K562 (cell line): ENCODE measurements at regions not wholly inside any gene's neighbourhood (a gene's known extent, or its start where the extent isn't known, plus 50 kb on each side); places are given as distances from the start of the nearest gene placed in this dataset.

Source experiments
- ATAC-seq: fragments of 200-7000 bp; cut with Tn5 transposase; 3 replicates; pipeline ENCODE4 v1.9.1; 2020; ENCODE audit warnings: moderate library complexity
- BruUV-seq: library from RNA; stranded (reverse); fragments of 400-500 nt; replicated peaks from 2 replicates; lab custom pipeline; 2021; lab: Mats Ljungman, UMichigan
- CTCF ChIA-PET: fragments of 300-600 bp; formaldehyde crosslinking; extraction: SDS; loops from one replicate; lab custom pipeline; 2021; ENCODE audit warnings: low intra/inter-chr PET ratio; lab: Yijun Ruan, JAX
- POLR2A ChIA-PET: fragments of 300-600, 350-650 bp; sonication (Branson Sonifier 250); formaldehyde crosslinking; extraction: SDS; loops from one replicate; lab custom pipeline; 2021; ENCODE audit warnings: antibody characterized with exemption, inconsistent platforms; lab: Yijun Ruan, JAX
- DNase-seq, 4 experiments: peaks; one replicate each; pipeline versions ENCODE4 v3.0.0 to v3.0.0-alpha.2; 2011 to 2018; ENCODE audit warnings: low spot score in 3 of 4, mixed read lengths in 3 of 4; ENCODE audit errors: extremely low read depth in 1 of 4
- FAIRE-seq: peaks from 2 replicates; lab custom pipeline; 2011; peaks lifted over from hg19 to GRCh38; lab: Jason Lieb, UNC
- H2AFZ ChIP-seq: 2 replicates; pipeline ENCODE4 v1.6.0; 2011; ENCODE audit warnings: low read depth, low read length, control low read depth, inconsistent platforms
- H3K27ac ChIP-seq: fragments of 200-600 bp; 3 replicates; pipeline ENCODE4 v1.8.0; 2011; ENCODE audit warnings: low read depth, mild to moderate bottlenecking, control low read depth, inconsistent platforms, low read length, moderate library complexity, mixed read lengths; ENCODE audit errors: extremely low read depth
- H3K27me3 ChIP-seq, 2 experiments: fragments of 300-600 bp in 1 of 2; 2 replicates in 1 of 2; 3 replicates in 1 of 2; pipeline versions ENCODE4 v1.6.0 to v1.8.0; 2011; ENCODE audit warnings: inconsistent platforms in 2 of 2, low read length in 2 of 2, mild to moderate bottlenecking in 1 of 2, mixed read lengths in 1 of 2, moderate library complexity in 1 of 2; ENCODE audit not compliant: control insufficient read depth in 2 of 2, insufficient read depth in 2 of 2
- H3K36me3 ChIP-seq: fragments of 300-600 bp; 3 replicates; pipeline ENCODE4 v1.8.0; 2011; ENCODE audit warnings: mild to moderate bottlenecking, low read length, inconsistent platforms; ENCODE audit not compliant: control insufficient read depth, insufficient read depth
- H3K4me1 ChIP-seq, 2 experiments: fragments of 200-600 bp in 1 of 2; replicated peaks in 1 of 2; 2 replicates in 1 of 2; 3 replicates in 1 of 2; pipeline versions ENCODE4 v1.5.1 to v1.8.0; 2011; ENCODE audit warnings: inconsistent platforms in 2 of 2, low read length in 2 of 2, mild to moderate bottlenecking in 1 of 2, mixed read lengths in 1 of 2, moderate library complexity in 1 of 2; ENCODE audit not compliant: control insufficient read depth in 2 of 2, insufficient read depth in 2 of 2
- H3K4me2 ChIP-seq: 2 replicates; pipeline ENCODE4 v1.6.1; 2011; ENCODE audit warnings: low read length, control low read depth, inconsistent platforms, mixed read lengths; ENCODE audit not compliant: insufficient read depth
- H3K4me3 ChIP-seq: fragments of 200-600 bp; sonication (generic), shearing (Covaris generic); 2 replicates; pipeline ENCODE4 v1.5.1; 2016; ENCODE audit warnings: control low read depth, inconsistent platforms
- H3K79me2 ChIP-seq: fragments of 200-600 bp; 3 replicates; pipeline ENCODE4 v1.8.0; 2011; ENCODE audit warnings: low read length, inconsistent platforms; ENCODE audit not compliant: control insufficient read depth, insufficient read depth
- H3K9ac ChIP-seq, 2 experiments: 2 replicates each; pipeline versions ENCODE4 v1.6.0 to v1.6.1; 2011; ENCODE audit warnings: low read depth in 2 of 2, low read length in 2 of 2, control low read depth in 1 of 2, inconsistent platforms in 1 of 2, mild to moderate bottlenecking in 1 of 2, mixed read lengths in 1 of 2; ENCODE audit not compliant: insufficient read depth in 1 of 2
- H3K9me1 ChIP-seq: one replicate; pipeline ENCODE4 v1.6.0; 2011; ENCODE audit warnings: inconsistent platforms, mild to moderate bottlenecking, low read length, moderate library complexity; ENCODE audit not compliant: control insufficient read depth, insufficient read depth
- H3K9me3 ChIP-seq: replicated peaks from 2 replicates; pipeline ENCODE4 v1.5.1; 2011; ENCODE audit warnings: low read depth, low read length, inconsistent platforms; ENCODE audit not compliant: control insufficient read depth, insufficient read depth
- H4K20me1 ChIP-seq: replicated peaks from 2 replicates; pipeline ENCODE4 v1.6.1; 2011; ENCODE audit warnings: low read length, inconsistent platforms, mixed read lengths; ENCODE audit not compliant: control insufficient read depth, insufficient read depth
- GABPB2 ChIP-seq: fragments of 250-450 bp; sonication (Bioruptor Pico); conservative IDR thresholded peaks from 2 replicates; pipeline ENCODE4 v1.5.1; 2021; ENCODE audit warnings: mild to moderate bottlenecking
- HMGXB4 ChIP-seq: sonication (generic); formaldehyde crosslinking; IDR thresholded peaks from 2 replicates; pipeline ENCODE4 v1.8.1; 2023; ENCODE audit warnings: mild to moderate bottlenecking, missing genetic modification reagents
- HNRNPL ChIP-seq: fragments of 200-400 bp; formaldehyde crosslinking; IDR thresholded peaks from 2 replicates; pipeline ENCODE4 v1.6.1; 2017; ENCODE audit warnings: low read depth, mild to moderate bottlenecking, low read length
- MCM2 ChIP-seq: fragments of 450-650 bp; IDR thresholded peaks from 2 replicates; pipeline ENCODE4 v1.6.1; 2017; ENCODE audit warnings: low read depth, mild to moderate bottlenecking
- MTA2 ChIP-seq: fragments of 450-650 bp; IDR thresholded peaks from 2 replicates; pipeline ENCODE4 v1.6.1; 2016; ENCODE audit warnings: low read depth
- POLR2AphosphoS2 ChIP-seq: IDR thresholded peaks from 2 replicates; pipeline ENCODE4 v1.6.1; 2012; ENCODE audit warnings: low read length, improper control_type of control experiment
- PREB ChIP-seq: sonication (generic); formaldehyde crosslinking; IDR thresholded peaks from 2 replicates; pipeline ENCODE4 v1.8.1; 2023; ENCODE audit warnings: mild to moderate bottlenecking, missing genetic modification reagents
- RNF219 ChIP-seq: fragments of 250-450 bp; sonication (Bioruptor Pico); IDR thresholded peaks from 2 replicates; pipeline ENCODE4 v1.5.0; 2022; ENCODE audit warnings: mild to moderate bottlenecking
- SMAD4 ChIP-seq: fragments of 250-450 bp; sonication (Bioruptor Pico); conservative IDR thresholded peaks from 2 replicates; pipeline ENCODE4 v1.8.0; 2021; ENCODE audit warnings: inconsistent platforms, mild to moderate bottlenecking, moderate library complexity
- TAF7 ChIP-seq: fragments of 450-650 bp; IDR thresholded peaks from 2 replicates; pipeline ENCODE4 v1.6.1; 2016; ENCODE audit warnings: missing genetic modification characterization, missing compliant biosample characterization
- ZBTB1 ChIP-seq: sonication (generic); formaldehyde crosslinking; IDR thresholded peaks from 2 replicates; pipeline ENCODE4 v1.8.1; 2023; ENCODE audit warnings: missing genetic modification reagents, low read depth, mild to moderate bottlenecking, borderline replicate concordance
- ZNF274 ChIP-seq: IDR thresholded peaks from 2 replicates; pipeline ENCODE4 v1.6.1; 2011; ENCODE audit warnings: low read depth, mild to moderate bottlenecking, low read length, moderate library complexity, borderline replicate concordance
- ZNF609 ChIP-seq: sonication (generic); formaldehyde crosslinking; IDR thresholded peaks from 2 replicates; pipeline ENCODE4 v1.8.1; 2023; ENCODE audit warnings: missing genetic modification reagents, mild to moderate bottlenecking, borderline replicate concordance
- ZNF780A ChIP-seq: fragments of 250-450 bp; sonication (Bioruptor Pico); IDR thresholded peaks from 2 replicates; pipeline ENCODE4 v1.5.0; 2021; ENCODE audit warnings: mild to moderate bottlenecking
- ZSCAN29 ChIP-seq: fragments of 450-650 bp; IDR thresholded peaks from 2 replicates; pipeline ENCODE4 v1.6.1; 2017
- WGBS: fragments of 100-300 bp; shearing (Covaris generic); methylation state at CpG from one replicate; pipeline ENCODE4 v1.1.6; 2016; ENCODE audit warnings: low coverage, mixed read lengths; ENCODE audit not compliant: insufficient coverage; ENCODE audit errors: missing lambda C conversion rate; 5-methylcytosine and 5-hydroxymethylcytosine counted together
- in situ Hi-C: fragments of 300-500 bp; cut with MboI; formaldehyde crosslinking; loops from 4 replicates; pipeline ENCODE4 v1.15.0; 2018; ENCODE audit warnings: inconsistent platforms, mixed read lengths
- intact Hi-C: fragments of 100-400 bp; cut with micrococcal nuclease; formaldehyde crosslinking; loops from 2 replicates; pipeline ENCODE4 v1.14.2; 2022

GRCh38 chr6:86765211-86765610, 172.1 kb upstream of the HTR1E start:
- H3K27me3 ChIP-seq = no peaks in the 10 kb centered on the region
- ChIA-PET POLR2A (interaction anchor here (0.6 kb wide), 1 partner anchor 1415 kb away, joined by 5 read pairs; no protein-coding TSS in a partner anchor), CTCF (no interaction called here)
- no peaks in the 10 kb centered on the region for H4K20me1 ChIP-seq
- WGBS = 0% methylated on average over 1 of the region's 1 CpG
- H3K36me3 ChIP-seq = no peaks in the 10 kb centered on the region
- no peak overlapping the region for H3K9ac ChIP-seq
- no peak overlapping the region for H3K27ac ChIP-seq
- ATAC-seq = no peak
- no peak for DNase-seq
- H3K4me1 ChIP-seq = no peaks in the 10 kb centered on the region
- H2AFZ ChIP-seq = no peak overlapping the region
- no peak overlapping the region for H3K4me3 ChIP-seq
- in situ Hi-C loops = no loop called here
- no peak for FAIRE-seq
- H3K4me2 ChIP-seq = no peak overlapping the region
- H3K9me1 ChIP-seq = no peaks in the 10 kb centered on the region
- no TSS peak for BruUV-seq
- H3K79me2 ChIP-seq = no peaks in the 10 kb centered on the region
- intact Hi-C loops = no loop called here
- H3K9me3 ChIP-seq = no peaks in the 10 kb centered on the region
- TF ChIP-seq ZSCAN29 = no peak
- no peak for TF ChIP-seq HMGXB4 (CRISPR knock-in tag)
- no peak for TF ChIP-seq TAF7
- TF ChIP-seq HNRNPL = no peak
- no peak for TF ChIP-seq ZNF609 (CRISPR knock-in tag)
- TF ChIP-seq GABPB2 (CRISPR knock-in tag) = no peak
- no peak for TF ChIP-seq ZNF274
- TF ChIP-seq SMAD4 (CRISPR knock-in tag) = no peak
- TF ChIP-seq MTA2 = no peak
- no peak for TF ChIP-seq MCM2
- TF ChIP-seq ZNF780A (CRISPR knock-in tag) = no peak
- TF ChIP-seq POLR2AphosphoS2 = no peak
- TF ChIP-seq RNF219 = no peak
- no peak for TF ChIP-seq ZBTB1 (CRISPR knock-in tag)
- TF ChIP-seq PREB (CRISPR knock-in tag) = no peak
